ENCODE measurements at regions not wholly inside any gene's neighbourhood (a gene's known extent, or its start where the extent isn't known, plus 50 kb on each side); places are given as distances from the start of the nearest gene placed in this dataset.

DNA sequence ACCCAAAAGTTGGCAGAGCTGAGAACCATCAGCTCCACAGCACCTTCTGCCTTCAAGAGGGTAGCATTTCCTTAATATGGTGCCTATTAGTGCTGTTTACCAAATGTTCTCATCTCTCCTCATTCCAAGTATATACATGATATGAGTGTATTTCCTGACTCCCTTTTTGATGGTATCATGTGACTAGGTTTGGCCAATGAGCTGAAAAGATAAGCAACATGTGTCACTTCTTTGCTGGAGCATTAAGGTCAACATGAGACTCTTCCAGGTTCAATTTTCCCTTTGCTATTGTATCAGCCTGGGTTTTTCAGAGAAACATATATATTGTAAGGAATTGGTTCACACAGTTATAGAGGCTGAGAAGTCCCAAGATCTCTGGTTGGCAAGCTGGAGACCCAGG, 310.9 kb downstream of the HRH4 start:
- no peak for DNase-seq (ENCODE audit: low spot score)
- TF ChIP-seq, protein P1, sequence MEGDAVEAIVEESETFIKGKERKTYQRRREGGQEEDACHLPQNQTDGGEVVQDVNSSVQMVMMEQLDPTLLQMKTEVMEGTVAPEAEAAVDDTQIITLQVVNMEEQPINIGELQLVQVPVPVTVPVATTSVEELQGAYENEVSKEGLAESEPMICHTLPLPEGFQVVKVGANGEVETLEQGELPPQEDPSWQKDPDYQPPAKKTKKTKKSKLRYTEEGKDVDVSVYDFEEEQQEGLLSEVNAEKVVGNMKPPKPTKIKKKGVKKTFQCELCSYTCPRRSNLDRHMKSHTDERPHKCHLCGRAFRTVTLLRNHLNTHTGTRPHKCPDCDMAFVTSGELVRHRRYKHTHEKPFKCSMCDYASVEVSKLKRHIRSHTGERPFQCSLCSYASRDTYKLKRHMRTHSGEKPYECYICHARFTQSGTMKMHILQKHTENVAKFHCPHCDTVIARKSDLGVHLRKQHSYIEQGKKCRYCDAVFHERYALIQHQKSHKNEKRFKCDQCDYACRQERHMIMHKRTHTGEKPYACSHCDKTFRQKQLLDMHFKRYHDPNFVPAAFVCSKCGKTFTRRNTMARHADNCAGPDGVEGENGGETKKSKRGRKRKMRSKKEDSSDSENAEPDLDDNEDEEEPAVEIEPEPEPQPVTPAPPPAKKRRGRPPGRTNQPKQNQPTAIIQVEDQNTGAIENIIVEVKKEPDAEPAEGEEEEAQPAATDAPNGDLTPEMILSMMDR (IDR thresholded peaks at IDR 0.05), result no peak
- ATAC-seq (ENCODE audit: low FRiP score), result no peak

DNA sequence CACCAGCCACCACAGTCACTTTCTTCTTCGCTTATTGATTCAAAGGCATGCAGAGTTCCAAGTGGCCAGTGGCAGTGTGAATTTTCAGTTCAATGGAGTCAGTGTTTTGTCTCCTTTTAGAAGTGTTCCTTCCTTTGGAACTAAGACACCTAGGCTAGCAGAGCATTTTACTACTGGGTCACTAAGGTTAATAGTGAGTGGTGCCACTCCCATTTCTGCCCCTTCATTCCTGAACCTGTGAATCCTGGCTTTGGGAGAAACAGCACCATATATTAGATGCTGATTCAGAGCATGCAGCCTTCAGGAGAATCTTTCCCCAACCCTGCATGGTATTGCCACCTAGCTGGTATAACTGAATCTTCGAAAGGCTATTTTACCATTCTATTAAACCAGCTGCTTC, 312.7 kb downstream of the HRH4 start:
- TF ChIP-seq, protein P1 (IDR thresholded peaks at IDR 0.05), result no peak
- DNase-seq (ENCODE audit: low spot score), result no peak
- no peak for ATAC-seq (ENCODE audit: low FRiP score)

DNA sequence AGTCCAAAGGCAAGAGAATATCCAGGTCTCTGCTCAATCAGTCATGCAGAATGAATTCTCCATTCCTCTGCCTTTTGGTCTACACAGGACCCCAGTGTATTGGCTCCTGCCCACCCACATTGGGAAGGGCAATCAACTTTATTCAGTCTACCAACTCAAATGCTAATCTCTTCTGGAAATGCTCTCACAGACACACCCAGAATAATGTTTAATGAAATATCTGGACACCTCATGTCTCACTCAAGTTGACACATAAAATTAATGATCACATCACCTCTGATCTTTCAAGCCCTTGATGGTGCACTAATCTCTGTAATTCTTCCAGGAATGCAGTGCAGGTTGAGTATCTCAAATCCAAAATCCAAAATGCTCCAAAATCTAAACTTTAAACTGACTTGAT, 315.6 kb downstream of the HRH4 start:
- ATAC-seq (ENCODE audit: low FRiP score), result no peak
- TF ChIP-seq, protein P1 (IDR thresholded peaks at IDR 0.05), result no peak
- no peak for DNase-seq (ENCODE audit: low spot score)

DNA sequence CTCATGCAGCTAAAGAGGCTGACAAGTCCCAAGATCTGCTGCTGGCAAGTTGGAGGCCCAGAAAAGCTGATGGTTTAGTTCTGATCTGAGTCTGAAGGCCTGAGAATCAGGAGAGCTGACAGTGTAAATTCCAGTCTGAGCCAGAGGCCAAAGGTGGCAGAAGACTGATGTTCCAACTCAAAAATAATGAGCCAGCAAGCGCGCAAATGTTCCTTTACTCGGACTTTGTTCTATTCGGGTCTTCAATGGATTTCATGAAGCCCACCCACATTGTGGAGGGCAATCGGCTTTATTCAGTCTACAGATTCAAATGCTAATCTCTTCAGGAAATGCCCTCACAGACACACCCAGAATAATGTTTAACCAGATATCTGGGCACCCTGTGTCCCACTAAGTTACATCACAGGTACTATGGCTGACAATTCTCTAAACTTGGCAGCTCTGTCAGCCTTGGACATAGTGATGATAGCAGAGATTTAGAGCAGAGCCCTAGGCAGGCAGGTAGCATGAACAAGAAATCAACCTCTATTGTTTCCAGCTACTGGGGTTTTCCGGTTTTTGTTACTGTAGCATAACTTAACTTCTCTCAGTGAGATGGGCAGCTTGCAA, 318.5 kb downstream of the HRH4 start:
- ATAC-seq (ENCODE audit: low FRiP score), result no peak
- no peak for DNase-seq (ENCODE audit: low spot score)
- TF ChIP-seq, protein P1 (IDR thresholded peaks at IDR 0.05), result no peak

DNA sequence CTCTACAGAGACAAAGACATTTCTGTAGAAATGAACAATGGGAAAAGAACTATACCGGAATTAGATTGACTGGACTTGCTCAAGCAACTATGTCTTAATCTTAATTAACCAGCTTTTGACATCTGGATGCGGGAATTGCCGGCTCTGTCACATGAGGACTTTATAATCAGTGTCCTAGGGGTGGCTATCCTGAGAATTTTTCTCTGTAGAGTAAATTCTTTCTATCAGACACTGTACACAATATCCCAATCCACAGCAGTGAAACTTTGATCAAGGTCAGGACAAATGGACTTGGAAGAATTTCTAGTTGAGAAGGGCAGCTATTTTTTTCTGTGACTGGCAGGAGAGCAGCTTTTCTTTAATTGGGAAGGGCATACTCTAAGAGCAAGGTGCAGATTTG, 322.1 kb downstream of the HRH4 start:
- TF ChIP-seq, protein P1 (IDR thresholded peaks at IDR 0.05), result no peak
- ATAC-seq (ENCODE audit: low FRiP score) (no peak), DNase-seq (ENCODE audit: low spot score) (no peak)

DNA sequence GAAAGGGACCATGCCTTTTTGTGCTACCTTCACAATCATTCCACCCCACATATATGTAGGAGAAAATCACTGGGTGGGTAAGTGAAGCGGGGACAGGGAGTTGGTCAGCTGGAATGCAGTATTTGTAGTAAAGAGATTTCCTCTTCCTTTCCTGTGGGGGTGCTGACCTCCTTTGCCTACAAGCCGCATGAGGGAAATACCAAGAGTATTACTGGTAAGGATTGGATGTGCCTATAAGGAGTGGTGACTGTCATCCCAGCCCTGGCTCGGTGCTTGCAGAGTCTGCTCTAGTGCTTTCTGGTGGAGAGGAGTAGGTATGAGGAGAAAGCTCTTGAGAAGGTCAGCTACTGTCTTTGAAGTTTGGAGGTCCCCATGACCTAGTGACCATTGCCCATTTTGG, 324.6 kb downstream of the HRH4 start:
- TF ChIP-seq, protein P1 (IDR thresholded peaks at IDR 0.05), result no peak
- ATAC-seq (ENCODE audit: low FRiP score) (no peak), DNase-seq (ENCODE audit: low spot score) (no peak)

DNA sequence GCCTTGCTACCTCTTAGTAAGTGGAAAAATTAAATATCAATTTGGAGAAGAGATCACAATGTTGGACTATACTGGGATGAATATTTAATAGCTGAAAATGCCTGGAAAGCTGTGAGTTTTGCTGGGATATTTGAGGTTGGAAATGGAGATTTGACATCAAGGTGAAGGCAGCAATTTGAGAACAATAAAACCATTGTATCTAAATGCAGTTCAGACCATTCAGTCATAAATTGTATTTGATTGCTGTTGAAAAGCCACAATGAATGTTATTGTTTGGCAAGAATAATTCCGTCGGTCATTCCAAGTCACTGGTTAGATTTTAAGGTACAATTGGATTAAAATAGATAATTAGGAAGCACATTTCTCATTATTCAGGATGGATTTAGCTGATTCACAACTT, 325.6 kb downstream of the HRH4 start:
- no peak for DNase-seq (ENCODE audit: low spot score)
- TF ChIP-seq, protein P1 (IDR thresholded peaks at IDR 0.05), result no peak
- ATAC-seq (ENCODE audit: low FRiP score), result no peak
